Activated naive CD8-positive, alpha-beta T cell treated with anti-CD3 and anti-CD28 coated beads, Interleukin-2, amount 50 U/mL, for 16 hours (primary cell): ENCODE measurements at regions not wholly inside any gene's neighbourhood (a gene's known extent, or its start where the extent isn't known, plus 50 kb on each side); places are given as distances from the start of the nearest gene placed in this dataset.

ENCODE experiments used
- DNase-seq: peaks from one replicate; pipeline ENCODE4 v3.0.0-alpha.2; 2020; ENCODE audit warnings: low read depth, low spot score

DNA sequence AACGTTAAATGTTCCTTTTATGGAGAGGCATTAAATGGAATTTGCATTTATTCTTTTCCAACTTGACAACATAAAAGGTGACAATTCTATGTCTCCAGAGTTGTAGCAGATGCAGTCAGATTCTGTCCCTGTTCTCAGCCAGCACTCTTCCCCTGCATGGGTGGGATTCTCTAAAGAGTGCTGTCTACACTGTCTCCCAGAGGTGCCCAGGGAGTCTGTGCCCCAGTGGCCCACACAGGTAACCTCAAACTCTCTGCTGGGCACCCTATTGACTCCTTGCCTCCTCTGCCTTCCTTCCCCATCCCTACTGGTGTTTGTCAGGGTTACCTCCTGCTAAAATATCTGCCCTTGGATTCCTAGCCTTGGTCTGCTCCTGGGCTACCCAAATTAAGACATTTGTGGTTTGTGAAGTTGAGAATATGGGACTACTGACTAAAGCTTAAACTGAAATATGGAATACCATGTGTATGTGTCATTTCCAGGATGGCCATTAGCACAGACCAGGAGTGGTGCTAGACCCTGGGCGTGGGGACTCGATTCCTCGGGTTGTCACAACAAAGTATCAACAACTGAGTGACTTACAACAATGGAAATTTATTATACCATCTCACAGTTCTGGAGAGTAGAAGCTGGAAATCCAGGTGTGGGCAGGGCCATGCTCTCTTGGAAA is 284.7 kb downstream of the CDH26 start:
- no peak for DNase-seq

DNA sequence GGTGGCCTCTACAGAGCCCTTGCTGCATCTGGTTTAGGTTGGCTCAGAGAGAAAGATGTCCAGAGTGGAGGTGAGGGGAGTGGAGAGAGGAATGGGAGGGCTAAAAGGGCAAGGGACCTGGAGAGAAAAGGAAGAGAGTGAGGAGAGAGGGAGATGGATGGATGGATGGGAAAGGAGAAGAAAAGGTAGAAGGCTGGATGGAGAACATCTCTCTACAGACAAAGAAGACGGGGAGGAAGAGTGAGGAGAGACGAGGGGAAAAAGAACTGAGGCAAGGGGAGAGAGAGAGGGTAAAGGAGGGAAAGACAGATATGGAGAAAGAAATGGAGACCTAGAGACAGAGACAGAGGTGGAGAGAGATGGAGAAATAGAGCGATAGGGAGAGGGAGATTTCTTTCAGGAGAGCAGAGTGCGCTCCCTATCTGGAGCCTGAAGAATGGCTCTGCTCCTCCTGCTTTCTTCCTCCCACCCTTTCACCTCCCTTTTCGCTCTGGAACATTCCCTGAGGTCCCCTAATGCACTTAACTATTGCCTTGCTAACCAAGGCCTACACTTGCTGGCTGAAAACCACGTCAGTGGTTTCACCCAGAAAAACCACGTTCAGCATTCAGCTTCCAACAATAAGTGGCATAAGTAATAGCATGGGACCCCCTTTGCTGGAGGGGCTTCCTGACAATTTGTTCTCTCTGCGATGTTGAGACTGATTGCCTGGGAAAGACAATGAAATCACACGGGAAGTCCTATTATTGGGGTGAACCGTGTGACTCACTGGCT is 286.3 kb downstream of the CDH26 start:
- no peak for DNase-seq

GRCh38 chr20:60246751-60247150 is 288.5 kb downstream of the CDH26 start:
- no peak for DNase-seq

DNA sequence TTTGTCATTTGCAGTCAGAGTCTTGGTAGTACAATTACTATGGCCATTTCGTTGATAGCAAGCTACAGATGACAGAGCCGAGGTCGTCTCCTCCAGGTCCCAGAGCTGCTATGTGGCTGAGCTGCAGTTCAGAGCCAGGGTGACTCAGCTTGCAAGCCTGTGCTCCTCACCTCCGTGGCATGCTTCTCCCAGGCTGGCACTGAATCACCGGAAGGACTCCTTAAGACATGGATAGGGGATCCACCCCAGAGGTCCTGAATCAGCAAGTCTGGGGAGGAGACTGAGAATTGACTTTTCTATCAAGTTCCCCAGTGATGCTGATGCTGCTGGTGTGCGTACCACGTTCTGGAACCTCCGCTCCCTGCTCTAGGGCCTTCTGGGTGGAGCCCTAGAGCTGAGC is 291.2 kb downstream of the CDH26 start:
- DNase-seq = no peak

DNA sequence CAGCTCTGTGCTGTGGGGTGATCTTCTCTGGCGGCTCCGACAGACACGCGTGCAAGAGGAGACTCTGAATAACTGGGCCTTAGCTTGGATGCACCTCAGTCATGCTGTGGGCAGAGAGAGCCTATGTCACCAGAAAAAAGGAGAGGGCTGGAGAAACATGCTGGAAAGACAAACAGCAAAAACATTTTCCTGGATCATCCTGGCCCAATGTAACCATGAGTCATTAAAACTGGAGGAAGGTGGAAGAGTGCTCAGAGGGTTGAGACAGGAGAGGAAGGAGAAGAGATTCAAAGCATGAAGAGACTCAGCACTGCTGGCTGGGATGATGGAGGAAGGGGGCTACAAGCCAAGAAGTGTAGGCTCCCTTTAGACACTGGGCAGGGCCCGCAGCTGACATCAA is 292.0 kb downstream of the CDH26 start:
- no peak for DNase-seq

GRCh38 chr20:60252866-60253265 is 294.6 kb downstream of the CDH26 start:
- no peak for DNase-seq

DNA sequence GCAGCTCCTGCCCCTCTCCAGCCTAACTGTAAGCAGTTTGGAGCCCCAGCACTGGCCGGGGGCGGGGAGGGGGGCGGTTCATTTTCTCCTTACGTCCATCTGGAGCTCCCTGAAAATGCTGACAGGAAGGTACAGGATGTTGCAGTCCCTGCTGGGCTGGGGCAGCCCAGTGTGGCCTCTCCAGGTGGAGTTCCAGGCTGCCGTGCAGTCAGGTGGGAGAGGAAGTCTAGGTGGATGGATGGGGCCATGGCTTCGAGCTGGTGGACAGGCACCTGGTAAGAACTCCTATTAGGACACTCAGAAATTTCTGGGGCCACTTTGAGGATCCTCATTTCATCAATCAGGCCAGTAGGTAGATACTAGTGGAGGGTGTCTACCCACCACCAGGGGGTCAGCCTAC is 295.2 kb downstream of the CDH26 start:
- no peak for DNase-seq

DNA sequence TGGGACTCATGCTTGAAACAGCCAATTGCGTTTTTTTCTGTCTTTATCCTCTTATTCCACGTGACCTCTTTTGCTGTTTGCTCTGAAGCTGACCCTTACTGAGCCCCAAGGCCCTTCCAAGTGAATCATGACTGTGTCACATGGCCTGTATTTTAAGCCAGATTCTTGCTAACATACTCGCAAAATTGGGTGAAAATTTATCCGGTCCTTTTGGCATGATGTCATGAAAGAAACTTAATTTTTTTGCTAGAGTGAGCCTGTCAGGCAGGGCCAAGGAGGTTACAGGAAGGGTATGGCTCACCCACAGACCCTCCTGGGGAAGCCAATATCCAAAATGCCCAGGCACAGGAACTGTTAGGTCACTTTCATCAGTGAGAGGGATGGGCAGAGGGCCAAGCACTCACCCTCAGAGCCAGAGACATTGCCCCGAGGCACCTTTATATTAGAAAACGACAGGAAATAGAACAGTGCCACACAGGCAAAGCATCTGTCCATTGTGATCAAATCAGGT is 296.7 kb downstream of the CDH26 start:
- no peak for DNase-seq

GRCh38 chr20:60255415-60255814 is 297.2 kb downstream of the CDH26 start:
- no peak for DNase-seq

- DNase-seq = no peak
These were observed 297.6 kb downstream of the CDH26 start for GRCh38 chr20:60255866-60256265.

GRCh38 chr20:60256811-60257210 is 298.6 kb downstream of the CDH26 start:
- no peak for DNase-seq

GRCh38 chr20:60257671-60258070 is 299.4 kb downstream of the CDH26 start:
- no peak for DNase-seq

DNA sequence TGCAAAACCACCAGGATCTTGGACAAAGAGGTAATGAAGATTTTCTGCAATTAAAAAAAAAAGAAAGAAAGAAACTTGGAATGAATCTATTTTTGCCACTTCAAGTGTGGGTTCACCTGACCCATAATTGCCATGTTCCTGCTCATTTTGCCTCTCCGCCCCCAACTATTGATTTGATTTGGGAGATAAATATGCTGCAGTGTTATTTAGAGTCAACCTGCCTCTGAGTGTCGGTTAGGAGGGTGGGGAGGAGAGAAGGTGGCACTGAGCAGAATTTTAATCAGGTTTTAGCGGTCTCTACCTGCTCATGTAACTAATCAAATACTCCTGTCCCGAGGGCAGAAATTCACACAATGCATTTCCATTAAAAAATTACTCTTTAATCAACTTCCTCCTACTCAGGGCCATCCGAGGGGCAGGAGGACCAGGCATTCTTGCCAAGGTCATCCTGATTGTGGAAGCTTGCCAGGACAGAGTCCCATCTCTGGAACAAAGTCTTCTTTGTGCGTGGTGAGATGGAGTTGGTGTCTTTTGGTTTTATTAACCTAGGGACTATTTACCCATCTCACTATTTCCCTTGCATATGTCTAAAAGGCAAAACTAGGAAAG is 300.1 kb downstream of the CDH26 start:
- no peak for DNase-seq

DNA sequence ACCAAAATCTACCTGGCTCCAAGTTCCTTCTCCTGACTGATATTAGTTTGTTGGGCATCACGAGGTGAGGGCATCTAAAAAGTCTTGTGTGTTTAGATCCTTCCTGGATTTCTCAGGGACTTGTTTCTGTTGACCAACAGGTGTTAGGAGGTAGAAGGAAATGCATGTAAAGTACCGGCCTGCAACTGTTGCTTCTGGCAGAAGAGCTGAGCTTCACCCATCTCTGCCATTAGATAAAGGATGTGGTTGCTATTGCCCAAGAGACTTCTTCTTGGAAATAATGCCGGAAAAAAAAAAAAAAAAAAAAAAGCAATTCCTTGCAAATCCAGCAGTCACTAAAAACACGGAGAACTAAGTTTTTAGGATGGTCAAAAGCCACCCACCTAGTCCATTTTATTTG is 303.1 kb downstream of the CDH26 start:
- DNase-seq = no peak

DNA sequence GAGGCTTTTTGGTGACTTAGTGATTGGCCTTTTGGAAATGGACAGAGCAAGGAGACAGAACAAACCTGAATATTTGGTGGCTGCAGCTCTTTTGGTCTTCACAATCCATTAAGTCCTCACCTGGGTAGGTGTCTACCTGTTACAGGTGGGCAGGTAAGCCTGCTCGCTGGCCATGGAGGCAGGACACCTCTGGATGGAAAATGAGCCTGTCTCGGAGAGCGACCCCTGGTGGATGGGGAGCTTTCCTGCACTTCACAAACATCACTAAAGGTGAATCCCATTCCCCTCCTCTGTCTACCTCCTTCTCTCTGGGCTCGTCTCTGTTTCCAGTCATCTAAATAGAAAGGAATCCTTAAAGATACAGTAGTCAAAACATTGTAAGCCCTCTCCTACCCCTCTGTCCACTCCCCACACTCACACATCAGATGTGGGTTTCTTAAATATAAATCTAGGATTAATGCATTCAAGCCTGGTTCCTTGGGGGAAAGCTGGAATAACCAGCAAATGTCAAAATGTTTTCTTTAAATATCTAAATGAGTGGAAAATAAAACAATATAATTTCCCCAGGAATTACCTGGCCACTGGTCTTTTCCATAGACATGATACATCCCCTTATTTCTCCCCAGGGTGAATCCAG is 304.9 kb downstream of the CDH26 start:
- DNase-seq = no peak

DNA sequence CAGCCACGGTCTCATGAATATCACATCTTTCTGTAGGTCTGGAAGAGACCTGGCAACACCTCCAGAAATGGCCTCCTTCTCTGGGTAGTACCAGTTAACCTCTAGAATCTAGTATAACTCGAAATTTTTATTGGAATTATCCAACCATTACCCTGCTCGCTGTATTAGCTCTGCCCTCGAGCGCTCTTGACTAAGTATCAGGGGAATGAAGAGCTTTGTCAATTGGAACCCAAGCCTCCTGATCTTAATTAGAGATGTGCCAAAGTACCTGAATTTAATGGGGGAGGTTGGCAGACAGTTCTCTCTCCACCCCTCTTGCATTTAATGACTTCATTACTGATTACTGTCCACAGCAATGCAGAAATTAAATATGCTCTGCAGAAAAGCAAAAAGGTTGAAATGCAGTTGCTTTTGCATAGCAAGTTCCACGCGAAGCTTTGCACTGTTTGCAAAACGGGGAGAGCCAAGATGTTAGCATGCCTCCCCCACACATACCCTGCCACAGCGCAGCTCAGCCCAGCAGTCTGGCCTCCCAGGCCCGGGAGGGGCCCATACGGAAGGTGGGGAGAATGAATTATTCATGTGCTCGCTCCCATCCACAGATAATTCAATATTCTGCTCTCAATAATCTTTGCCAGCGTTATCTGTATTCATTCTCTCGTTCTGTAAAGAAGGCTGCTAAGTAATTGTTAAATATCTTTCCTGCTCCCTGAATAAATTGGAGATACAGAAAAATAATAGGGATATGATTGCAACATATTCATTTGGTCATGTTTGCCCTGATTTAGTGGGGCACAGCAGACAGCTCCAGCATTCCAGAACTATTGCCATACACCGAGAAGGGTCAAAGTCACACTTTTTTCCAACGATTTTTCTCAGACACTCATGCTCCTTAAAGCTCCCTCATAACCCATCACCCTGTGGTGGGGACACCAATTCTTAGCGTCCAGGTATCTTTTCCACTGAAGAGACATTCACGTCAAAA is 305.8 kb downstream of the CDH26 start:
- DNase-seq = no peak

DNA sequence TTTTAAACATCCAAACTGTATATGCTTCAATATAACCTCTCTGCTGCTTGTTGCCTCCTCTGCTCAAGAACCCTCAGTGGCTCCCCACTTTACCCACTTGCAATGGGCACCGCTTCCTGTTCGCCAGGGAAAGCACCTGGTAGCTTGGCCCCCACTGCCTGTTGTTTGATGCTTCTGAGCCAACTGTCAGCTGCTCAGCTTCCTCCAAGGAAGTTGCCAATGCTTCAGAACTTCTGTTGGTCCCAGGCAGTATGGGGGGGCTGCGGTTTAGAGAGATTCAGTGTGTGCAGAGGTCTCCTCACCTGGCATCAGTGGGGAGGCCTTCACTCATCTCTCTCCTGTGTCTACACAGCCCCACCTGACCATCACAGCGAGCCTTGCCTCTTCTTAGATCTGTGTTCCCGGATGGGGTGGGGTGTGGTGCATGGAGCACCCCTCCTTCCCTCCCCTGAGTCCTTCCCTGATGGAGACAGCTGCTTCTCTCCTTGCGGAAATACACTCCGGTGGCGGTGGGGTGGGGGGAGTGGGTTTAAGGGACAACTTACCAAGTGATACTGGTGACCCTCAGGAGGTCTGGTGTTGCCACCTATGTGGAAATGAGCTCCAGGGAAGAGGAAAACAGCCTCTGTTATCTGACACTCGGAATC is 308.1 kb downstream of the CDH26 start:
- no peak for DNase-seq

GRCh38 chr20:60268491-60268890 is 310.3 kb downstream of the CDH26 start:
- no peak for DNase-seq

DNA sequence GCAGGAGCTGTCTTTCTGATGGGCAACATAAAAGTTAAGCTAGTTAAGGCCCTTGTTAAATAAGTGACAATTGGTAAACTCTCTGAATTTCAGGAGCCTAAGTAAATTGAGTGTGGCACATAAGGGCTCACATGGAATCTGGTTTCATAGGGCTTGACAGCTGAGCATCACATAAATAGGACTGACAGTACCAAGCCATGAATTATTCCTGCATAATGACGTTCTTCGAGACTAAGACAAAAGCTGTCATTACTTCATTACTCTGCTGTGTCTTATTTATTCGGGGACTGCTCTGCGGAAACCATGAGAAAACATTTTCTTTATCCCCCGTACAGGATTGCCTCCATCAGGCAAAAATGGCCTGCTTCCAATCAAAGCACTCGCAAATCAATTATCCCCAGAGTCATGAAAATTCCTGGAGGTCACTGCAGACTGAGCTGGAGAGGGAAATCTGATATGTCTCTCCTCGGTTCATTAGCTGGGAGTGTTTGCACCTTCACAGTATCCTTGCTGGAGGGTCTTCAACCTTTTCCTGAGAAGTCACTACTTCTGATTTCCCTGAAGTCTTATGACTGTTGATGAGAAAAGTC is 311.4 kb downstream of the CDH26 start:
- no peak for DNase-seq

GRCh38 chr20:60270341-60270740 is 312.1 kb downstream of the CDH26 start:
- no peak for DNase-seq
